ENCODE measurements at regions not wholly inside any gene's neighbourhood (a gene's known extent, or its start where the extent isn't known, plus 50 kb on each side); places are given as distances from the start of the nearest gene placed in this dataset.

DNA sequence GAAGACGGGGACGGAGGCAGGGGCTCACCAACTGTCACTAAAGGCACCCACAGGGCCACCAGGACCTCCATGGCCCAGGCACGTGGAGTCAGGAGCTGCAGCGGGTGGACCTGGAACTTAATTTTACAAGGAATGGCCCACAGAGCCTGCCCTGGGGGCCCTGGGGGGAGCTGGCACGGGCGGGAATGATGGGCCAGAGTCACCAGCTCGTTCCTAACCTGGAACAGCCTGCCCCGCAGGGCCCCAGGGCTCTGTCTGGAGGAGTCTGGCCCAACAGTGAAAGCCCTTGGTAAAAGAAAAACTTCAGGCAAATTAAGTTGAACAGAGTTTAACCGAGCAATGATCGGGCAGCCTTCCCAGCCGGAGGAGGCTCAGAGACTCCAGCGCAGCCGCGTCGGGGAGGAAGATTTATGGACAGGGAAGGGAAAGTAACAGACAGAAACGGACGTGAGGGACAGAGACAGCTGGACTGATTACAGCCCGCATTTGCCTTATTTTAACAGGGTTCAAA, 118.4 kb upstream of the TMEM18 start:
- no peaks in the 10 kb centered on the region for H3K4me1 Mint-ChIP-seq
- 85% methylated on average over 18 of the region's 18 CpGs for WGBS (ENCODE audit: insufficient coverage)
- ATAC-seq (ENCODE audit: low read depth) = no peak
- Histone ChIP-seq H4K20me1 (ENCODE audit: control insufficient read depth, insufficient read depth, low read length, poor library complexity, severe bottlenecking) (no peaks in the 10 kb centered on the region), H3K9me3 (ENCODE audit: control extremely low read depth in 1 of 3, control insufficient read depth in 2 of 3, insufficient read depth in 1 of 3, low read length in 2 of 3) (peaks cover 0 to 4% (median 0%) of the 10 kb centered on the region in 3 donors), H3K36me3 (replicated peaks in 1 of 2; ENCODE audit: control extremely low read depth in 1 of 2, control insufficient read depth in 1 of 2, extremely low read depth in 1 of 2, insufficient read depth in 2 of 2, low read length in 1 of 2) (no peaks in the 10 kb centered on the region), H3K4me2 (replicated peaks; ENCODE audit: low read depth, low read length, poor library complexity, severe bottlenecking) (no peak overlapping the region), H3K27ac (ENCODE audit: low read length in 2 of 2) (no peak overlapping the region), H3K79me2 (ENCODE audit: control insufficient read depth, insufficient read depth, low read length) (no peaks in the 10 kb centered on the region), H3K9ac (ENCODE audit: low read length) (no peak overlapping the region), H3K4me3 (ENCODE audit: control extremely low read depth in 1 of 5, extremely low read depth in 1 of 5, insufficient read depth in 1 of 5, low read depth in 2 of 5, low read length in 4 of 5) (no peak overlapping the region), H2AFZ (ENCODE audit: insufficient read depth, low read depth, low read length, poor library complexity, severe bottlenecking) (no peak overlapping the region), H3K27me3 (replicated peaks in 1 of 4; ENCODE audit: control extremely low read depth in 1 of 4, control insufficient read depth in 3 of 4, insufficient read depth in 4 of 4, low read length in 3 of 4) (no peaks in the 10 kb centered on the region), H3K4me1 (ENCODE audit: control insufficient read depth in 2 of 2, insufficient read depth in 2 of 2, low read length in 2 of 2) (no peaks in the 10 kb centered on the region)
- H3K27ac Mint-ChIP-seq = no peak overlapping the region
- ChIA-PET CTCF (no interaction called here), POLR2A (no interaction called here)
- intact Hi-C loops (cut with micrococcal nuclease) = no loop called here
- no peaks in the 10 kb centered on the region for H3K9me3 Mint-ChIP-seq (ENCODE audit: insufficient read depth)
- TF ChIP-seq, protein P1, sequence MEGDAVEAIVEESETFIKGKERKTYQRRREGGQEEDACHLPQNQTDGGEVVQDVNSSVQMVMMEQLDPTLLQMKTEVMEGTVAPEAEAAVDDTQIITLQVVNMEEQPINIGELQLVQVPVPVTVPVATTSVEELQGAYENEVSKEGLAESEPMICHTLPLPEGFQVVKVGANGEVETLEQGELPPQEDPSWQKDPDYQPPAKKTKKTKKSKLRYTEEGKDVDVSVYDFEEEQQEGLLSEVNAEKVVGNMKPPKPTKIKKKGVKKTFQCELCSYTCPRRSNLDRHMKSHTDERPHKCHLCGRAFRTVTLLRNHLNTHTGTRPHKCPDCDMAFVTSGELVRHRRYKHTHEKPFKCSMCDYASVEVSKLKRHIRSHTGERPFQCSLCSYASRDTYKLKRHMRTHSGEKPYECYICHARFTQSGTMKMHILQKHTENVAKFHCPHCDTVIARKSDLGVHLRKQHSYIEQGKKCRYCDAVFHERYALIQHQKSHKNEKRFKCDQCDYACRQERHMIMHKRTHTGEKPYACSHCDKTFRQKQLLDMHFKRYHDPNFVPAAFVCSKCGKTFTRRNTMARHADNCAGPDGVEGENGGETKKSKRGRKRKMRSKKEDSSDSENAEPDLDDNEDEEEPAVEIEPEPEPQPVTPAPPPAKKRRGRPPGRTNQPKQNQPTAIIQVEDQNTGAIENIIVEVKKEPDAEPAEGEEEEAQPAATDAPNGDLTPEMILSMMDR (IDR thresholded peaks at IDR 0.05) = no peak
- no peak for TF ChIP-seq EZH2 (IDR thresholded peaks at IDR 0.05; ENCODE audit: borderline replicate concordance, insufficient read depth, low read depth, low read length, poor library complexity, severe bottlenecking)
- peaks cover 3% of the 10 kb centered on the region for H3K27me3 Mint-ChIP-seq
- no peak for DNase-seq
- H3K4me3 Mint-ChIP-seq = no peak overlapping the region

DNA sequence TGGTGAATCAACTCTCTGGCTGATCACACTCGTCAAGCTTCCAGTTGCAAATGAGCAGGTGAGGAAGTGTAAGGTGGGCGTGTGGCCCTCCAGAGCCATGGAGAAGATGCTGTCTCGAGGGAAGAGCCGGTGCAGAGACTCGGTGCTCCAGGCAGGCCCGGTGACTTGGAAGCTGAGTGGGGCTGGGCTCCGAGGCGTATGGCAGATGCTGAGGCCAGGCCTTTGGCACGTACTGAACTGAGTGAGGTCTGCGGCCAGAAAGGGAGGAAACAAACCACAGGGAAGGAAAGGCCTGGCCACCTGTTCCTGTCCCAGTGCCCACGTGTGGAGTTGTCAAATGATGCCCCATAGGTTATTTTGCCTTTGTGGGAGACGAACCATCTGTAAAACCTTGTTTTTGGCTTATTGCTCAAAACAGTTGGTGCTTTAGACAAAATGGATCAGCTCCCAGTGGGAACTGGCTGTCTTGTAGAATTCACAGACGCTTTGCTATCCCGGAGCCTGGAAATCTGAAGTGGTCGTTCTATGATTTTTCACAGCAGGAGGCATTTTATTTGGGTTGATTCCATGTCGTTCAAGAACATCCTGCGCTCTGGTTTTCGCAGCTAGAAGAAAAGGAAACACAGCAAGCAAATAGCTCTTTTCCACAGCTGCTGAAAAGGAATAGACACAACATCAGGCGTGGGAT, 117.5 kb upstream of the TMEM18 start:
- Histone ChIP-seq H3K4me3 (ENCODE audit: control extremely low read depth in 1 of 5, extremely low read depth in 1 of 5, insufficient read depth in 1 of 5, low read depth in 2 of 5, low read length in 4 of 5) (no peak overlapping the region), H3K79me2 (ENCODE audit: control insufficient read depth, insufficient read depth, low read length) (no peaks in the 10 kb centered on the region), H2AFZ (ENCODE audit: insufficient read depth, low read depth, low read length, poor library complexity, severe bottlenecking) (no peak overlapping the region), H3K27me3 (replicated peaks in 1 of 4; ENCODE audit: control extremely low read depth in 1 of 4, control insufficient read depth in 3 of 4, insufficient read depth in 4 of 4, low read length in 3 of 4) (no peaks in the 10 kb centered on the region), H4K20me1 (ENCODE audit: control insufficient read depth, insufficient read depth, low read length, poor library complexity, severe bottlenecking) (no peaks in the 10 kb centered on the region), H3K36me3 (replicated peaks in 1 of 2; ENCODE audit: control extremely low read depth in 1 of 2, control insufficient read depth in 1 of 2, extremely low read depth in 1 of 2, insufficient read depth in 2 of 2, low read length in 1 of 2) (no peaks in the 10 kb centered on the region), H3K9me3 (ENCODE audit: control extremely low read depth in 1 of 3, control insufficient read depth in 2 of 3, insufficient read depth in 1 of 3, low read length in 2 of 3) (peaks cover 0 to 12% (median 0%) of the 10 kb centered on the region in 3 donors), H3K9ac (ENCODE audit: low read length) (no peak overlapping the region), H3K27ac (ENCODE audit: low read length in 2 of 2) (no peak overlapping the region), H3K4me2 (replicated peaks; ENCODE audit: low read depth, low read length, poor library complexity, severe bottlenecking) (no peak overlapping the region), H3K4me1 (ENCODE audit: control insufficient read depth in 2 of 2, insufficient read depth in 2 of 2, low read length in 2 of 2) (no peaks in the 10 kb centered on the region)
- CTCF ChIA-PET = no interaction called here
- no peaks in the 10 kb centered on the region for H3K4me1 Mint-ChIP-seq
- intact Hi-C loops (cut with micrococcal nuclease) = no loop called here
- H3K4me3 Mint-ChIP-seq = no peak overlapping the region
- peaks cover 3% of the 10 kb centered on the region for H3K27me3 Mint-ChIP-seq
- H3K27ac Mint-ChIP-seq = no peak overlapping the region
- TF ChIP-seq, protein P1 (IDR thresholded peaks at IDR 0.05) = no peak
- TF ChIP-seq EZH2 (IDR thresholded peaks at IDR 0.05; ENCODE audit: borderline replicate concordance, insufficient read depth, low read depth, low read length, poor library complexity, severe bottlenecking) = no peak
- WGBS (ENCODE audit: insufficient coverage) = 82% methylated on average over 19 of the region's 19 CpGs
- POLR2A ChIA-PET = no interaction called here
- H3K9me3 Mint-ChIP-seq (ENCODE audit: insufficient read depth) = no peaks in the 10 kb centered on the region
- no peak for DNase-seq
- ATAC-seq (ENCODE audit: low read depth) = no peak
